ENCODE measurements at regions not wholly inside any gene's neighbourhood (a gene's known extent, or its start where the extent isn't known, plus 50 kb on each side); places are given as distances from the start of the nearest gene placed in this dataset.
"Not testable (repeated sequence)": the region's sequence is repeated elsewhere in the genome, so short reads cannot be mapped to it uniquely, and the experiment has no call there.

GRCh38 chr3:22735373-22735772 is 467.8 kb upstream of the UBE2E2 start:
- H3K27ac ChIP-seq: no peak overlapping the region
- TF ChIP-seq, protein P1, sequence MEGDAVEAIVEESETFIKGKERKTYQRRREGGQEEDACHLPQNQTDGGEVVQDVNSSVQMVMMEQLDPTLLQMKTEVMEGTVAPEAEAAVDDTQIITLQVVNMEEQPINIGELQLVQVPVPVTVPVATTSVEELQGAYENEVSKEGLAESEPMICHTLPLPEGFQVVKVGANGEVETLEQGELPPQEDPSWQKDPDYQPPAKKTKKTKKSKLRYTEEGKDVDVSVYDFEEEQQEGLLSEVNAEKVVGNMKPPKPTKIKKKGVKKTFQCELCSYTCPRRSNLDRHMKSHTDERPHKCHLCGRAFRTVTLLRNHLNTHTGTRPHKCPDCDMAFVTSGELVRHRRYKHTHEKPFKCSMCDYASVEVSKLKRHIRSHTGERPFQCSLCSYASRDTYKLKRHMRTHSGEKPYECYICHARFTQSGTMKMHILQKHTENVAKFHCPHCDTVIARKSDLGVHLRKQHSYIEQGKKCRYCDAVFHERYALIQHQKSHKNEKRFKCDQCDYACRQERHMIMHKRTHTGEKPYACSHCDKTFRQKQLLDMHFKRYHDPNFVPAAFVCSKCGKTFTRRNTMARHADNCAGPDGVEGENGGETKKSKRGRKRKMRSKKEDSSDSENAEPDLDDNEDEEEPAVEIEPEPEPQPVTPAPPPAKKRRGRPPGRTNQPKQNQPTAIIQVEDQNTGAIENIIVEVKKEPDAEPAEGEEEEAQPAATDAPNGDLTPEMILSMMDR (IDR thresholded peaks at IDR 0.05): no peak
- H3K4me1 ChIP-seq: no peaks in the 10 kb centered on the region

GRCh38 chr3:22743386-22743785 is 459.7 kb upstream of the UBE2E2 start:
- H3K36me3 ChIP-seq; H3K4me1 ChIP-seq; H3K27ac ChIP-seq; H3K9me3 ChIP-seq; intact Hi-C loops (cut with DNase I); DNase-seq; H3K27me3 ChIP-seq (ENCODE audit: low read depth); ATAC-seq; H3K4me3 ChIP-seq: not testable (repeated sequence)

More at GRCh38 chr3:22735373-22735772, 467.8 kb upstream of the UBE2E2 start:
- ATAC-seq (no peak), DNase-seq (no peak)
- Histone ChIP-seq H3K27me3 (ENCODE audit: low read depth) (no peaks in the 10 kb centered on the region), H3K4me3 (no peak overlapping the region), H3K36me3 (no peaks in the 10 kb centered on the region), H3K9me3 (no peaks in the 10 kb centered on the region)
- intact Hi-C loops (cut with DNase I): no loop called here

GRCh38 chr3:22745321-22745720 is 457.8 kb upstream of the UBE2E2 start:
- H3K4me3 ChIP-seq: no peak overlapping the region
- intact Hi-C loops (cut with DNase I): no loop called here
- H3K4me1 ChIP-seq: no peaks in the 10 kb centered on the region
- ATAC-seq (no peak), DNase-seq (no peak)
- no peaks in the 10 kb centered on the region for H3K9me3 ChIP-seq
- H3K27ac ChIP-seq: no peak overlapping the region
- H3K36me3 ChIP-seq: no peaks in the 10 kb centered on the region
- TF ChIP-seq, protein P1 (IDR thresholded peaks at IDR 0.05): no peak
- no peaks in the 10 kb centered on the region for H3K27me3 ChIP-seq (ENCODE audit: low read depth)

DNA sequence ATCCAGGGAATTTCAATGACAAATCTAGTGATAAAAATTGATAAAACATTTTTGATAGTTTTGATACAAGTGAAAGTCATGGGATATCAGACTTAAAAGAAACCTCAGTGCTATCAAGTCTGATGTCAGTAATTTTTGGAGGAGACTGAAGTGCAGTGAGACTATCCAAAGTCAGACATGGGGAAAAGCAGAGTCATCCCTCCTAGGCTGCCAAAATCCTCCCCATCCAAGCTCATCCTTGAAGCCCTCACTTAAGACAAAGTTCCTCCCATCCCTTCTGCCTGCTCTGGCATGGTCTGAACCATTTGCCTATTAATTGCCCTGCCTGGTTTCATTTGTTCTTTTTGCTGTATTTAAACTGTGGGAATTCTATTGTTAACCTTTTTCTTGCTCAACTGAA is 456.9 kb upstream of the UBE2E2 start:
- ATAC-seq (no peak), DNase-seq (no peak)
- H3K4me3 ChIP-seq: no peak overlapping the region
- H3K9me3 ChIP-seq: no peaks in the 10 kb centered on the region
- no peak overlapping the region for H3K27ac ChIP-seq
- no peaks in the 10 kb centered on the region for H3K27me3 ChIP-seq (ENCODE audit: low read depth)
- no peaks in the 10 kb centered on the region for H3K36me3 ChIP-seq
- TF ChIP-seq, protein P1 (IDR thresholded peaks at IDR 0.05): no peak
- intact Hi-C loops (cut with DNase I): no loop called here
- H3K4me1 ChIP-seq: no peaks in the 10 kb centered on the region

- ATAC-seq (no peak), DNase-seq (no peak)
- Histone ChIP-seq H3K4me1 (no peaks in the 10 kb centered on the region), H3K4me3 (no peak overlapping the region), H3K9me3 (no peaks in the 10 kb centered on the region), H3K27me3 (ENCODE audit: low read depth) (no peaks in the 10 kb centered on the region), H3K36me3 (no peaks in the 10 kb centered on the region), H3K27ac (no peak overlapping the region)
- TF ChIP-seq, protein P1 (IDR thresholded peaks at IDR 0.05): no peak
- intact Hi-C loops (cut with DNase I): no loop called here
Observed at GRCh38 chr3:22748453-22749045, 454.6 kb upstream of the UBE2E2 start.

- no peaks in the 10 kb centered on the region for H3K36me3 ChIP-seq
- TF ChIP-seq, protein P1 (IDR thresholded peaks at IDR 0.05): no peak
- no peak for DNase-seq
Observed at GRCh38 chr3:22759636-22760310, 443.4 kb upstream of the UBE2E2 start.

More at GRCh38 chr3:22759636-22760310, 443.4 kb upstream of the UBE2E2 start:
- H3K27ac ChIP-seq: no peak overlapping the region
- no peaks in the 10 kb centered on the region for H3K4me1 ChIP-seq
- intact Hi-C loops (cut with DNase I): no loop called here
- no peaks in the 10 kb centered on the region for H3K27me3 ChIP-seq (ENCODE audit: low read depth)
- no peaks in the 10 kb centered on the region for H3K9me3 ChIP-seq
- H3K4me3 ChIP-seq: no peak overlapping the region
- ATAC-seq: no peak
